ENCODE measurements at regions not wholly inside any gene's neighbourhood (a gene's known extent, or its start where the extent isn't known, plus 50 kb on each side); places are given as distances from the start of the nearest gene placed in this dataset.

DNA sequence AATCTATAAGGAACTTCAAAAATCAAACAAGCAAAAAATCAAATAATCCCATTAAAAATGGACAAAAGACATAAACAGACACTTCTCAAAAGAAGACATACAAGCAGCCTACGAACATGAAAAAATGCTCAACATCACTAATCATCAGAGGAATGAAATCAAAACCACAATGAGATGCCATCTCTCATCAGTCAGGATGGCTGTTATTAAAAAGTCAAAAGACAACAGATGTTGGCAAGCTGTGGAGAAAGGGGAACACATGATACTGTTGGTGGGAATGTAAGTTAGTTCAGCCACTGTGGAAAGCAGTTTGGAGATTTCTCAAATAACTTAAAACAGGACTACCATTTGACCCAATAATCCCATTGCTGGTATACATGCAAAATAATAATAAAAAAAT lies 226.4 kb downstream of the S1PR1 start:
- TF ChIP-seq REST (IDR thresholded peaks at IDR 0.05) (no peak), MAFK (IDR thresholded peaks at IDR 0.05; ENCODE audit: partially characterized antibody) (no peak), RFX5 (IDR thresholded peaks at IDR 0.05) (no peak), POLR2AphosphoS2 (conservative IDR thresholded peaks at IDR 0.05; ENCODE audit: low read length) (no peak), ZC3H11A (IDR thresholded peaks at IDR 0.05) (no peak), EP300 (IDR thresholded peaks at IDR 0.05) (no peak), POLR2A (IDR thresholded peaks at IDR 0.05; ENCODE audit: low read length) (no peak), HEYL (CRISPR knock-in tag; IDR thresholded peaks at IDR 0.05) (no peak), MYC (IDR thresholded peaks at IDR 0.05; ENCODE audit: borderline replicate concordance, low read length) (no peak), ESRRA (IDR thresholded peaks at IDR 0.05; ENCODE audit: borderline replicate concordance, low read length) (no peak), CEBPB (IDR thresholded peaks at IDR 0.05) (no peak)
- TF ChIP-seq, protein P1, sequence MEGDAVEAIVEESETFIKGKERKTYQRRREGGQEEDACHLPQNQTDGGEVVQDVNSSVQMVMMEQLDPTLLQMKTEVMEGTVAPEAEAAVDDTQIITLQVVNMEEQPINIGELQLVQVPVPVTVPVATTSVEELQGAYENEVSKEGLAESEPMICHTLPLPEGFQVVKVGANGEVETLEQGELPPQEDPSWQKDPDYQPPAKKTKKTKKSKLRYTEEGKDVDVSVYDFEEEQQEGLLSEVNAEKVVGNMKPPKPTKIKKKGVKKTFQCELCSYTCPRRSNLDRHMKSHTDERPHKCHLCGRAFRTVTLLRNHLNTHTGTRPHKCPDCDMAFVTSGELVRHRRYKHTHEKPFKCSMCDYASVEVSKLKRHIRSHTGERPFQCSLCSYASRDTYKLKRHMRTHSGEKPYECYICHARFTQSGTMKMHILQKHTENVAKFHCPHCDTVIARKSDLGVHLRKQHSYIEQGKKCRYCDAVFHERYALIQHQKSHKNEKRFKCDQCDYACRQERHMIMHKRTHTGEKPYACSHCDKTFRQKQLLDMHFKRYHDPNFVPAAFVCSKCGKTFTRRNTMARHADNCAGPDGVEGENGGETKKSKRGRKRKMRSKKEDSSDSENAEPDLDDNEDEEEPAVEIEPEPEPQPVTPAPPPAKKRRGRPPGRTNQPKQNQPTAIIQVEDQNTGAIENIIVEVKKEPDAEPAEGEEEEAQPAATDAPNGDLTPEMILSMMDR (IDR thresholded peaks at IDR 0.05): no peak
- TF ChIP-seq, protein P2, sequence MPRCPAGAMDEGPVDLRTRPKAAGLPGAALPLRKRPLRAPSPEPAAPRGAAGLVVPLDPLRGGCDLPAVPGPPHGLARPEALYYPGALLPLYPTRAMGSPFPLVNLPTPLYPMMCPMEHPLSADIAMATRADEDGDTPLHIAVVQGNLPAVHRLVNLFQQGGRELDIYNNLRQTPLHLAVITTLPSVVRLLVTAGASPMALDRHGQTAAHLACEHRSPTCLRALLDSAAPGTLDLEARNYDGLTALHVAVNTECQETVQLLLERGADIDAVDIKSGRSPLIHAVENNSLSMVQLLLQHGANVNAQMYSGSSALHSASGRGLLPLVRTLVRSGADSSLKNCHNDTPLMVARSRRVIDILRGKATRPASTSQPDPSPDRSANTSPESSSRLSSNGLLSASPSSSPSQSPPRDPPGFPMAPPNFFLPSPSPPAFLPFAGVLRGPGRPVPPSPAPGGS (IDR thresholded peaks at IDR 0.05): no peak
- TF ChIP-seq, protein P3, sequence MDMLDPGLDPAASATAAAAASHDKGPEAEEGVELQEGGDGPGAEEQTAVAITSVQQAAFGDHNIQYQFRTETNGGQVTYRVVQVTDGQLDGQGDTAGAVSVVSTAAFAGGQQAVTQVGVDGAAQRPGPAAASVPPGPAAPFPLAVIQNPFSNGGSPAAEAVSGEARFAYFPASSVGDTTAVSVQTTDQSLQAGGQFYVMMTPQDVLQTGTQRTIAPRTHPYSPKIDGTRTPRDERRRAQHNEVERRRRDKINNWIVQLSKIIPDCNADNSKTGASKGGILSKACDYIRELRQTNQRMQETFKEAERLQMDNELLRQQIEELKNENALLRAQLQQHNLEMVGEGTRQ (IDR thresholded peaks at IDR 0.05): no peak

All from A549 (cell line).